GDM1 (cell line): ENCODE measurements at regions not wholly inside any gene's neighbourhood (a gene's known extent, or its start where the extent isn't known, plus 50 kb on each side); places are given as distances from the start of the nearest gene placed in this dataset.

Source experiments
- DNase-seq: peaks from one replicate; lab custom pipeline; 2025; lab: John Stamatoyannopoulos, UW

GRCh38 chr15:101551696-101552591 is 62.4 kb upstream of the PCSK6 start:
- no peak for DNase-seq

DNA sequence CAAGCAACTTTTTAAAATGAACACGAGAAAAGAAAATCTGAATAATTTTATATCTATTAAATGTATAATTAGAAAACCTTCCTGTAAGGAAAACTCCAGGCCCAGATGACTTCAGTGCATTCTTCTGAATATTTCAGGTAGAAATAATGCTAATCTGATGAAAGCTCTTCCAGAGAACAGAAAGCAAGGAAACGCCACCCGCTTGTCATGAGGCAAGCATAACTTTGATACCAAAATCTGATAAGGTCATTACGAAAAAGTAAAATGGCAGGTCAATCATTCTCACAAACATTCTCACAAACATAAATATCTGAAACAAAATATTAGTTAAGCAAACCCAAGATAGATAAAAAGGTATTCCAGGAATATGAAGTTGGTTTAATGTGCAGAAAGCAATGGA is 60.6 kb upstream of the PCSK6 start:
- no peak for DNase-seq

- no peak for DNase-seq
Observed at GRCh38 chr15:101549647-101550046, 60.1 kb upstream of the PCSK6 start.

DNA sequence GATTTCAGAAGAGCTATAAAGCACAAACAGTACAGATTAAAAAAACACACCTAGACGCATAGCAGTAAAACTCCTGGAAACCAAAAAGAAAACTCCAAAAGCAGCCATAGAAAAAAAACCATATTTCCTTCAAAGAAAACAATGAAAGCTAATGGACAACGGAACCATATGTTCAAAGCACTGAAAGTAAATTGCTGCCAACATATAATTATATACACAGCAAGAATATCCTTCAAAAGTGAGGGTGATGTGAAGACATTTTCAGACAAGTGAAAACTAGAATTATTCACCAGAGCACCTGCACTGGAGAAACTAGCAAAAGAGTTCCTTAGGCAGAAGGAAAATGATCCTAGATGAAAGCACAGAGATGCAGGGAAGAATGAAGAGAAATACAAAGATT is 58.2 kb upstream of the PCSK6 start:
- no peak for DNase-seq

GRCh38 chr15:101545548-101546505 is 56.3 kb upstream of the PCSK6 start:
- no peak for DNase-seq

DNA sequence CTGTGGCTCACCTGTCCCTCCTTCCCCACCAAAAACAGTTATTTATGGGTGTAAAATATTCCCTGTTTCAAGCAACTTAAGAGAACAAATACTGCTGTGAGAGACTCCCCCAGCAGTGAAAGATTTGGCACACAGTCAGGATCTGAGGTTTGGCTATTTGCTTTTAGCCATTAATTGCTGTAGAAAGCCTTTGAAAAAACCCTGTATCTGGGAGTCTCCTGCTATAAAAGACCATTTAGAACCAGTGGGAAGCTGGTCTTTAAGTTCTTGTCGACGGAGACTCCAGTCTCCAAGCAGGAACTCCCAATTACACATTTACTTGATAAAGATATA is 55.1 kb upstream of the PCSK6 start:
- no peak for DNase-seq

GRCh38 chr15:101543926-101544612 is 54.6 kb upstream of the PCSK6 start:
- DNase-seq: no peak

- no peak for DNase-seq
Observed at GRCh38 chr15:101543431-101543830, 53.9 kb upstream of the PCSK6 start.

- no peak for DNase-seq
Observed at GRCh38 chr15:101543026-101543390, 53.5 kb upstream of the PCSK6 start.

DNA sequence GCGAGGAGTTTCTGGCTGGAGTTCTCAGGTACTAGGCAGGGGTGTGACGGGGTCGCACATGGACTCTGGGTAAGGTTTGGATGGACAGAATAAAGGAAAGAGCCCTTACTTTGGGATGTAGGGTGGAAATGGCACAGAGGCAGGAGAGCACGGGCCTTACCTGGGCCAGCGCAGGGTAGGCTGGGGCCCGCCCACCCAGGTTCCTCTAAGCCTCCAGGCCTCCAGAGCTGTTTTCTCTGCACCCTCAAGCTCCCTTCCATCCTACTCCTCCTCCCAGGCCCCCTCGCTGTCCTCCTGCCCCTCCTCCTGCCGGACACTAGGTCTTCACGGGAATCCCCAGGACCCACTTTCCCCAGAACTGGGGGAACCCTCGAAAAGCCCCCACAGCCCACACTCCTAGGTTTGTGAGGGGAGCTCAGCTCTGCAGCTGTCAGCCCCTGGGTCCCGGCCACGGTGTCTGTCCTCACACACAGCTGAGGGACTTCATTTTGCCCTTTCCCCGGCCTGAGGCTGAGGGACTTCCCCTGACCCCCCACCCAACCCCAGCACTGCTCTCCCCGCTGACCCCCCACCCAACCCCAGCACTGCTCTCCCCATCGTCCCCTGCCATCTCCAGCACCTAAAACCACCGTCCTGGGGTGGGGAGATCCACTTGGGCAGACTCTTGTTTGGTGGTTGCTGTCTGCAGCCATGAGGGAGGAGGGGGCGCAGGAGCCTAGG is 53.0 kb upstream of the PCSK6 start:
- DNase-seq: no peak

DNA sequence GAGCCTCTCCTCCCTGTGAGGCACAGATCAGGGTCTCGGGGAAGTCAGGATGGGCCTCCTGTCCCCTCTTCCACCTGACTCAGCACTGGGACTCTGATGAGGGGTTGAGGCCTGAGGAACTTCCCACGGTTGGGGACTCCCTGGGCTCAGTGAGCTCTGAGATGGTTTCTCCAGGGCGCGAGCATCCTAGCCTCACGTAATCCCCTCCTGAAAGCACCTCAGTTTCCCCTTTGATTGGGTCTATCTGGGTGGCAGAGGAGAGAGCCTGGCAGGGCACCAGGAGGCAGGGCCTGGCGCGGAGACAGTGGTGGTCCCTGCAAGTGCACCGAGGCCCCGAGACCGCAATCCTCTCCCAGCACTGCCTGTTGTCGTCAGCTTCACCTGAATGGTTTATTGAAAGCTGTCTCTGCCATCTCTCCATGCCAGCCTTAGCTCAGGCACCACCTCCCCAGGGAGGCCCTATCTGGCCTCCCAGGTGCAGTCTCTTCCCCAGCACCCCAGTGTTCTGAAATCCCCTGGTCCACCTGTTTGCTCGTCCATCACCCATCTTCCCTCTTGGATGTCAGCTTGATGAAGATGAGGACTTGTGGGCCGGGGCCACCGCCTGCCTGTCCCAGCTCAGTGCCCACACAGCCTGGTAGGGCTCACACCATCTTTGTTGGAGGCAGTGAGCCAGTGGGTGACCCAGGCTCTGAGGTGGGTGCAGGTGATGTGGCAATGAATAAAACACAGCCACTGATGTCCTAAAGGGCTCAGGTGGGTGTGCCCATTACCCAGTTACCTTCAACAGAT is 52.2 kb upstream of the PCSK6 start:
- no peak for DNase-seq

DNA sequence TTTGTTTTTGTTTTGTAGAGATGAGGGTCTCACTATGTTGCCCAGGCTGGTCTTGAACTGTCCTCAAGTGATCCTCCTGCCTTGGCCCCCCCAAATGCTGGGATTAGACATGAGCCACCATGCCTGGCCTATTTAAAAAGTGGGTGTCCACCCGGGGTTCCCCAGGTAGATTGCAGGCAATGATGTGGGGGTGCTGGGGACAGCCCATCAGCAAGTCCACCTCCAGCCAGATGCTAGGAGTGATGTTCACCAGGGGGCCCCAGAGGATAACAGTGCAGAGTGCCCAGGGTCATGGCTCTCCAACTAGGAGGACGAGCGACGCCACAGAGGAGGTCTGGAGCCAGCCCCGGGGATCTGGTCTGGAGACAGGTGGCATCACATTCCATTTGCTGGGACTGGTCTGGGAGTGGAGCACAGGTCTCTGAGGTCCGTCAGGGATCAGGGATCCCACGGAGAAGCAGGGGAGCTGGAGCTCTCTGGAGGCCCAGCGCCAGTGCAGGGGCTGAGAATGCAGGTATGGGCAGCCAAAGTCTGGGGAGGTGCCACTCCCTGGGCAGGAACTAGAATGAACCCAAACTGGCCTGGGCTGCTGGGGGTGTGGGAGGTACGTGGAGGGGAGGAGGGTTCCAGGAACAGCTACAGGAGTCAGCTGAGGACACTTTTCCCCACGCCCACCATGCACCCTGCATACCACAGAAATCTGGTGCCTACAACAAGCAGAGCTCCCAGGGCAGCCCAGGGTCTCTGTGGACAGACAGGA is 51.2 kb upstream of the PCSK6 start:
- DNase-seq: no peak

- DNase-seq: no peak
Observed at GRCh38 chr15:101539930-101540329, 50.4 kb upstream of the PCSK6 start.

- DNase-seq: no peak
Observed at GRCh38 chr15:101539492-101539891, 50.0 kb upstream of the PCSK6 start.
